Astrocyte (in vitro differentiated cells and primary cell): ENCODE measurements at regions not wholly inside any gene's neighbourhood (a gene's known extent, or its start where the extent isn't known, plus 50 kb on each side); places are given as distances from the start of the nearest gene placed in this dataset.

Experiments used
- EZH2 ChIP-seq: IDR thresholded peaks from 2 replicates; pipeline ENCODE4 v1.6.1; 2012; ENCODE audit warnings: mild to moderate bottlenecking, low read length, inconsistent platforms; ENCODE audit not compliant: insufficient read depth
- TF ChIP-seq, protein P1 (sequence below): IDR thresholded peaks from 2 replicates; pipeline ENCODE4 v1.5.1; 2011; ENCODE audit warnings: low read depth, mild to moderate bottlenecking, inconsistent platforms, low read length, moderate library complexity; ENCODE audit not compliant: insufficient read depth

DNA sequence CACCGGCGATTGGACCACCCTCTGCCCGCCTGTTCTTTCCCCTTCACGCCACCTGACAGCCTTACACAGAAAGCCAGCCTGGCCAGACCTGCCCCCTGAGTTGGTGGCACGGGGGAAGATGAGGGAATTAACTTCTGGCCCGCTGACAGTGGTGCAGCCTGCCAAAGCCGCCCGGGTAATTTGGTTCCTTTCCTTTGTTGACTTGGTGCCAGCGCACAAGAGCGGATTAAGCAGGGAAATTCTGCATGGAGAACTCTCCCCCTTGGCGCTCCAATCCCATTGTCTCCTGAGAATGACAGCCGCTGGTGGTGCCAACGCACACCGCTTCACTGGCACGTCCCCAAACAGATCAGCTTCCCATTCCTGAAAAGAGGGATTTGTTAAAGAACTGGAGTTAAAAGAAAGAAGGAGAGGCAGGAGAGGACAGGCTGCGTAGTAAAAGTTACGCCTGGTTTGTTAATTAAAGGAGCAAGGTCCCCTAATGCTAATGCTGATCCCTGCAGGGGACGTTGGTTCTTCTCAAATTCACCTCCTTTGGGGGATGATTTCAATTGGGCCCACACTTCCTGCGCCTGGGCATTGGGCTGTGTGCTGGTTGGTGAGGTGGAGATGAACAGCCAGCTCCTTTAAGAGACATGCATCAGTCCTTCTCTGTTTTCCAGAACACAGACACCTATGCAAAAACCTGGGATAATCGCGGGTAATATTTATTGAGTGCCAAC is 286.8 kb downstream of the MYCN start:
- TF ChIP-seq, protein P1, sequence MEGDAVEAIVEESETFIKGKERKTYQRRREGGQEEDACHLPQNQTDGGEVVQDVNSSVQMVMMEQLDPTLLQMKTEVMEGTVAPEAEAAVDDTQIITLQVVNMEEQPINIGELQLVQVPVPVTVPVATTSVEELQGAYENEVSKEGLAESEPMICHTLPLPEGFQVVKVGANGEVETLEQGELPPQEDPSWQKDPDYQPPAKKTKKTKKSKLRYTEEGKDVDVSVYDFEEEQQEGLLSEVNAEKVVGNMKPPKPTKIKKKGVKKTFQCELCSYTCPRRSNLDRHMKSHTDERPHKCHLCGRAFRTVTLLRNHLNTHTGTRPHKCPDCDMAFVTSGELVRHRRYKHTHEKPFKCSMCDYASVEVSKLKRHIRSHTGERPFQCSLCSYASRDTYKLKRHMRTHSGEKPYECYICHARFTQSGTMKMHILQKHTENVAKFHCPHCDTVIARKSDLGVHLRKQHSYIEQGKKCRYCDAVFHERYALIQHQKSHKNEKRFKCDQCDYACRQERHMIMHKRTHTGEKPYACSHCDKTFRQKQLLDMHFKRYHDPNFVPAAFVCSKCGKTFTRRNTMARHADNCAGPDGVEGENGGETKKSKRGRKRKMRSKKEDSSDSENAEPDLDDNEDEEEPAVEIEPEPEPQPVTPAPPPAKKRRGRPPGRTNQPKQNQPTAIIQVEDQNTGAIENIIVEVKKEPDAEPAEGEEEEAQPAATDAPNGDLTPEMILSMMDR, result no peak
- no peak for TF ChIP-seq EZH2
